ENCODE measurements at regions not wholly inside any gene's neighbourhood (a gene's known extent, or its start where the extent isn't known, plus 50 kb on each side); places are given as distances from the start of the nearest gene placed in this dataset.

- H3K27me3 ChIP-seq (ENCODE audit: low read depth, low read length): no peaks in the 10 kb centered on the region
- H2AFZ ChIP-seq (ENCODE audit: low read depth, low read length): peak overlapping the region; percentile 93; the same call in 1 of the 2 replicates
- H3K4me3 ChIP-seq (ENCODE audit: low read length): no peak overlapping the region
- TF ChIP-seq EZH2phosphoT487 (IDR thresholded peaks at IDR 0.05; ENCODE audit: low read depth) (no peak), CTCF (IDR thresholded peaks at IDR 0.05; ENCODE audit: low read depth, low read length) (peak; percentile 99)
- no peaks in the 10 kb centered on the region for H3K79me2 ChIP-seq (ENCODE audit: low read length)
- H3K4me2 ChIP-seq (ENCODE audit: low read length): peak overlapping the region; percentile 34
- H3K9ac ChIP-seq (ENCODE audit: low read length): no peak overlapping the region
- H4K20me1 ChIP-seq (ENCODE audit: insufficient read depth, low read length): no peaks in the 10 kb centered on the region
- peak overlapping the region; percentile 27 for H3K27ac ChIP-seq (ENCODE audit: low read length)
- H3K9me3 ChIP-seq (ENCODE audit: insufficient read depth, low read length): no peaks in the 10 kb centered on the region
- H3K4me1 ChIP-seq (ENCODE audit: low read length): peaks cover 46% of the 10 kb centered on the region
- H3K36me3 ChIP-seq (replicated peaks; ENCODE audit: low read depth, low read length): no peaks in the 10 kb centered on the region
These were observed 156.2 kb downstream of the MELK start for GRCh38 chr9:36728651-36729520.

DNA sequence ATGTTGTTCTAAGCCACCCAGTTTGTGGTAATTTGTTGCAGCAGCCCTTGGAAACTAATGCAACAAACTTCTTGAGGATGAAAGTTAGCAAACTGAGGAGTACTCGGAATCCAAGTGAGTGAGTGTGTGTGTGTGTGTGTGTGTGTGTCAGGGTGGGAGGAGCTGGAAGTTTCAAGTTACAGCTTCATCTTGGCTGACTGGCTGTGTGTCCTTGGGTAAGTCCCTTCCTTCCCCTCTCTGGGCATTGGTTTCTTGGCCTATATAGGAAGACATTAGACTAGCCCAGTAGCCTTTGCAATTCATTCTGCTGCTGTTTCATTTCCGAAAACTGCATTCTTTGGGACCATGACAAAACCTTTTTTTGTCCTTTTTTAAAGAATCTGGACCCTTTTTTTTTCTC is 157.2 kb downstream of the MELK start:
- H3K79me2 ChIP-seq (ENCODE audit: low read length): no peaks in the 10 kb centered on the region
- no peaks in the 10 kb centered on the region for H3K27me3 ChIP-seq (ENCODE audit: low read depth, low read length)
- H3K36me3 ChIP-seq (replicated peaks; ENCODE audit: low read depth, low read length): no peaks in the 10 kb centered on the region
- no peaks in the 10 kb centered on the region for H3K9me3 ChIP-seq (ENCODE audit: insufficient read depth, low read length)
- TF ChIP-seq EZH2phosphoT487 (IDR thresholded peaks at IDR 0.05; ENCODE audit: low read depth): no peak
- no peak for TF ChIP-seq CTCF (IDR thresholded peaks at IDR 0.05; ENCODE audit: low read depth, low read length)
- no peak overlapping the region for H3K9ac ChIP-seq (ENCODE audit: low read length)
- H4K20me1 ChIP-seq (ENCODE audit: insufficient read depth, low read length): no peaks in the 10 kb centered on the region
- peak overlapping the region; percentile 27 for H3K27ac ChIP-seq (ENCODE audit: low read length)
- H2AFZ ChIP-seq (ENCODE audit: low read depth, low read length): peak overlapping the region; percentile 20; the same call in 1 of the 2 replicates
- no peak overlapping the region for H3K4me3 ChIP-seq (ENCODE audit: low read length)
- no peak overlapping the region for H3K4me2 ChIP-seq (ENCODE audit: low read length)
- peaks cover 40% of the 10 kb centered on the region for H3K4me1 ChIP-seq (ENCODE audit: low read length)

DNA sequence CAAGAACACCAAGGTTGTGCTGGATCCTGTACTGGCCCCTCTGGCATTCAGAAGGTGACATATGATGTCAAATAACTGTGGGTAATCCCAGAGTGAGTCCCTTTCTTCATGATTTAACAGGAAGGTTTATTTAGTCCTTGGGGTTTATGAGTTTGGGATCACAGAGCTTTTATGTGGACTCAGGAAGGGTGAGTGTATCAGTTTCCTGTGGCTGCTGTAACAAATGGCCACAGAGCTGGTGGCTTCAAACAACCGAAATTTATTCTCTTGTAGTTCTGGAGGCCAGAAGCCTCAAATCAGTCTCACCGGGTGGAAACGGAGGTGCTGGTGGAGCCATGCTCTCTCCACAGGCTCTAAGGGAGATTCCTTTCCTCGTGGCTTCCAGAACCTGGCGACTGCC is 157.7 kb downstream of the MELK start:
- Histone ChIP-seq H3K9me3 (ENCODE audit: insufficient read depth, low read length) (no peaks in the 10 kb centered on the region), H4K20me1 (ENCODE audit: insufficient read depth, low read length) (no peaks in the 10 kb centered on the region), H3K79me2 (ENCODE audit: low read length) (no peaks in the 10 kb centered on the region), H3K27ac (ENCODE audit: low read length) (peak overlapping the region; percentile 1; the same call in 1 of the 2 replicates), H2AFZ (ENCODE audit: low read depth, low read length) (peak overlapping the region; percentile 20; the same call in 1 of the 2 replicates), H3K36me3 (replicated peaks; ENCODE audit: low read depth, low read length) (no peaks in the 10 kb centered on the region), H3K27me3 (ENCODE audit: low read depth, low read length) (no peaks in the 10 kb centered on the region), H3K4me2 (ENCODE audit: low read length) (no peak overlapping the region), H3K4me1 (ENCODE audit: low read length) (peaks cover 40% of the 10 kb centered on the region), H3K4me3 (ENCODE audit: low read length) (no peak overlapping the region), H3K9ac (ENCODE audit: low read length) (no peak overlapping the region)
- TF ChIP-seq EZH2phosphoT487 (IDR thresholded peaks at IDR 0.05; ENCODE audit: low read depth): no peak
- TF ChIP-seq CTCF (IDR thresholded peaks at IDR 0.05; ENCODE audit: low read depth, low read length): no peak

All from OCI-LY3 (cell line).